ENCODE measurements at regions not wholly inside any gene's neighbourhood (a gene's known extent, or its start where the extent isn't known, plus 50 kb on each side); places are given as distances from the start of the nearest gene placed in this dataset.

- no peak for DNase-seq (ENCODE audit: low read depth)
Observed at GRCh38 chr9:28007097-28007817, 434.0 kb upstream of the C9orf72 start.

- DNase-seq (ENCODE audit: low read depth): no peak
Observed at GRCh38 chr9:28014212-28014611, 440.9 kb upstream of the C9orf72 start.

- no peak for DNase-seq (ENCODE audit: low read depth)
Observed at GRCh38 chr9:28024676-28025075, 451.4 kb upstream of the C9orf72 start.

- no peak for DNase-seq (ENCODE audit: low read depth)
Observed at GRCh38 chr9:28025186-28025585, 451.9 kb upstream of the C9orf72 start.

GRCh38 chr9:28031521-28032267 lies 458.4 kb upstream of the C9orf72 start:
- no peak for DNase-seq (ENCODE audit: low read depth)

- DNase-seq (ENCODE audit: low read depth): no peak
Observed at GRCh38 chr9:28032268-28032590, 458.9 kb upstream of the C9orf72 start.

- no peak for DNase-seq (ENCODE audit: low read depth)
Observed at GRCh38 chr9:28034242-28034641, 461.0 kb upstream of the C9orf72 start.

- DNase-seq (ENCODE audit: low read depth): no peak
Observed at GRCh38 chr9:28037968-28038367, 464.7 kb upstream of the C9orf72 start.

- DNase-seq (ENCODE audit: low read depth): no peak
Observed at GRCh38 chr9:28045051-28045450, 471.8 kb upstream of the C9orf72 start.

- no peak for DNase-seq (ENCODE audit: low read depth)
Observed at GRCh38 chr9:28050046-28050445, 476.8 kb upstream of the C9orf72 start.

- DNase-seq (ENCODE audit: low read depth): no peak
Observed at GRCh38 chr9:28050941-28051340, 477.7 kb upstream of the C9orf72 start.

- peak; percentile 40 for DNase-seq (ENCODE audit: low read depth)
Observed at GRCh38 chr9:28051559-28052503, 478.6 kb upstream of the C9orf72 start.

GRCh38 chr9:28053096-28053777 lies 480.0 kb upstream of the C9orf72 start:
- DNase-seq (ENCODE audit: low read depth): no peak

GRCh38 chr9:28056006-28056405 lies 482.7 kb upstream of the C9orf72 start:
- no peak for DNase-seq (ENCODE audit: low read depth)

GRCh38 chr9:28056466-28056865 lies 483.2 kb upstream of the C9orf72 start:
- no peak for DNase-seq (ENCODE audit: low read depth)

- DNase-seq (ENCODE audit: low read depth): no peak
Observed at GRCh38 chr9:28059192-28059591, 485.9 kb upstream of the C9orf72 start.

- DNase-seq (ENCODE audit: low read depth): no peak
Observed at GRCh38 chr9:28064241-28064815, 491.0 kb upstream of the C9orf72 start.

- DNase-seq (ENCODE audit: low read depth): peak; percentile 46
Observed at GRCh38 chr9:28073270-28073669, 500.0 kb upstream of the C9orf72 start.

GRCh38 chr9:28079677-28080076 lies 506.4 kb upstream of the C9orf72 start:
- no peak for DNase-seq (ENCODE audit: low read depth)

- DNase-seq (ENCODE audit: low read depth): no peak
Observed at GRCh38 chr9:28082671-28083070, 509.4 kb upstream of the C9orf72 start.

- no peak for DNase-seq (ENCODE audit: low read depth)
Observed at GRCh38 chr9:28086881-28087280, 513.6 kb upstream of the C9orf72 start.
